Retinal pigment epithelial cell (primary cell): ENCODE measurements at regions not wholly inside any gene's neighbourhood (a gene's known extent, or its start where the extent isn't known, plus 50 kb on each side); places are given as distances from the start of the nearest gene placed in this dataset.
A peak's percentile ranks its signal among the peaks of the same experiment; 100 is the strongest.

Experiments
- DNase-seq: peaks from one replicate; pipeline ENCODE4 v3.0.0-alpha.2; 2010; ENCODE audit warnings: low read depth
- H3K4me3 ChIP-seq: 2 replicates; pipeline ENCODE4 v1.5.1; 2011; ENCODE audit warnings: mild to moderate bottlenecking, low read length, control low read depth, moderate library complexity
- TF ChIP-seq, protein P1 (sequence below): conservative IDR thresholded peaks from 2 replicates; pipeline ENCODE4 v1.5.1; 2011; ENCODE audit warnings: low read depth, low read length, control low read depth, inconsistent platforms

DNA sequence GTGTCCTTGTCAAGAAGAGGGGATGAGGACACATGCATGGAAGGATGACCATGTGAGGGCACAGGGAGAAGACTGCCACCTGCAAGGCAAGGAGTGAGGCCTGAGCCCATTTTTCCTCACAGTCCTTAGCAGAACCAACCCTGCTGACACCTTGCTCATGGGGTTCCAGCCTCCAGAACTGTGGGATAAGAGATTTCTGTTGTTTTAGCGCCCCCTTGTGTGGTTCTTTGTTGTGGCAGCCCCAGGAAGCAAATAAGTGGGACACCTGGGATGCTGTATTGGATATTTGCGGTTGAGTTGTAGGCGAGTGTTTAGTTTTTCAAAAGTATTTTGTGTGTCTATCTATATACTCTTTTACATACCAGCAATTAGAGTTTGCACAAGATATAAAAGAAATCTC lies 206.4 kb downstream of the NXNL2 start:
- DNase-seq = no peak
- no peak overlapping the region for H3K4me3 ChIP-seq
- TF ChIP-seq, protein P1, sequence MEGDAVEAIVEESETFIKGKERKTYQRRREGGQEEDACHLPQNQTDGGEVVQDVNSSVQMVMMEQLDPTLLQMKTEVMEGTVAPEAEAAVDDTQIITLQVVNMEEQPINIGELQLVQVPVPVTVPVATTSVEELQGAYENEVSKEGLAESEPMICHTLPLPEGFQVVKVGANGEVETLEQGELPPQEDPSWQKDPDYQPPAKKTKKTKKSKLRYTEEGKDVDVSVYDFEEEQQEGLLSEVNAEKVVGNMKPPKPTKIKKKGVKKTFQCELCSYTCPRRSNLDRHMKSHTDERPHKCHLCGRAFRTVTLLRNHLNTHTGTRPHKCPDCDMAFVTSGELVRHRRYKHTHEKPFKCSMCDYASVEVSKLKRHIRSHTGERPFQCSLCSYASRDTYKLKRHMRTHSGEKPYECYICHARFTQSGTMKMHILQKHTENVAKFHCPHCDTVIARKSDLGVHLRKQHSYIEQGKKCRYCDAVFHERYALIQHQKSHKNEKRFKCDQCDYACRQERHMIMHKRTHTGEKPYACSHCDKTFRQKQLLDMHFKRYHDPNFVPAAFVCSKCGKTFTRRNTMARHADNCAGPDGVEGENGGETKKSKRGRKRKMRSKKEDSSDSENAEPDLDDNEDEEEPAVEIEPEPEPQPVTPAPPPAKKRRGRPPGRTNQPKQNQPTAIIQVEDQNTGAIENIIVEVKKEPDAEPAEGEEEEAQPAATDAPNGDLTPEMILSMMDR = peak; percentile 41

DNA sequence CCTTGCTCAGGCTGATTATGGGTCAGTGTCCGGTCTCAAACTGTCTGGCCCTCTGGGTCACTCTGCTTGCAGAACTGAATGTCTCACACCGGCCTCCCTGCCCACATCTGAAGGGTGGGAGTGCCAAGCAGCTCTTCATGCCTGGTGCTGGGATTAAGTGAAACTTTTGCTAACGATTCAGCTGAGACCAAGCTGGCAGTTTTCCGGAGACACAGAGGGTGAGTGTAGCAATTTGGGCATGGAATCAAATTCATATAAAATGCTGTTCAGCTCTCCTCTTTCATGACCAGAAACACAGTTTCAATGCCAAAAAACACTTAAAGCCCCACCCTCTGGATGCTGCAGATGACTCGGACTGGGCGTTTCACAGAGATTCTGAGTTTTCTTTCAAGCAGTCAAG lies 207.5 kb downstream of the NXNL2 start:
- no peak overlapping the region for H3K4me3 ChIP-seq
- DNase-seq = no peak
- TF ChIP-seq, protein P1 = no peak

DNA sequence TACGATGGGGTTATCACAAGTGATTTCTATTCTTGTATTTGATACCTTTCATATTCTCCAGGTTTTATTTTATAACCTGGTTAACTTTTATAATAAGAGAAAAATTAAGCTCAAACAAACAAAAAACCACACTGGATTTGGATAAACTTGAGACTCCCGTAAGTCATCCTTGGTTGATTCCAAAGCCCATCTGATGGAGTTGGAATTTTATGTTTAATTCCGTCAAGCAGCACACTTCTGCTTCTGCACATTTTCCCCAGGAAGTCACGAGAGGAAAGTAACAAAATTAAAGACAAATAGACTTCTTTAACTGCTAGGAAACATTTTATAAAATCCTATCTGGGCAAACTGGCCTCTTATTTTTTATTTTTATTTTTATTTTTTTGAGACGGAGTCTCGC lies 207.9 kb downstream of the NXNL2 start:
- no peak overlapping the region for H3K4me3 ChIP-seq
- TF ChIP-seq, protein P1 = no peak
- DNase-seq = no peak

DNA sequence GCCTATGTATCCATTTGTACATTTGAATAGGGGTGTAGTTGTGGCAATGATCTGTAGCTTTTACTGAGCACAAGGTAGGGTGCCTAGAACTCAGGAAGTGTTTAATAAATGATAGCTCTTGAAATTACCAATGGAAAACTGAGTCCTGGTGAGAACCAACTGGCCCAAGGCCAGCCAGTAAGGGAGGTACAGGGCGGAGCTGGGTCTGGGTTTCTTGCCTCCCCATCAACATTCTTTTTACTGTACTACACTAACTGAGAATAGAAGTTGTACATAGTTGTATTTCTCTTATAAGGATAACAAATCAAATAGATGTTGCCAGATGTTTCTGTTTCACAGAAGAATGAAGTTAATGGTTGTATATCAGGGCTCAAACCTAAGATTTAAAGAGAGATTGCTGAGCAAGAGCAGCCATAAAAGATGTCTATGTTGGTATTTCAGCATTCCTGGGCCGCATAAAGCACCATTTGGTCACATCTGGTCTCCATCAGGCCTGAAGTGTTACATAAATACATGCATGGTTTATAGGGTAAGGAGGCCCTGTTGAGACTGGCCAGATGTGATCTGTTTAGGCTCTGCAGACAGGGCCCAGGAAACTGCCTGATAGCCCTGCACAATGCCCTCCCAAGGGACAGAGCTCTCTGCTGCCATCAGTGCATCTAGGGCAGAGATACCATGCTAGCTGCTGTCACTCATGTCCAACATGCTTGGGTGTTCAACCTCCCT lies 210.5 kb downstream of the NXNL2 start:
- no peak overlapping the region for H3K4me3 ChIP-seq
- TF ChIP-seq, protein P1 = no peak
- DNase-seq = no peak

DNA sequence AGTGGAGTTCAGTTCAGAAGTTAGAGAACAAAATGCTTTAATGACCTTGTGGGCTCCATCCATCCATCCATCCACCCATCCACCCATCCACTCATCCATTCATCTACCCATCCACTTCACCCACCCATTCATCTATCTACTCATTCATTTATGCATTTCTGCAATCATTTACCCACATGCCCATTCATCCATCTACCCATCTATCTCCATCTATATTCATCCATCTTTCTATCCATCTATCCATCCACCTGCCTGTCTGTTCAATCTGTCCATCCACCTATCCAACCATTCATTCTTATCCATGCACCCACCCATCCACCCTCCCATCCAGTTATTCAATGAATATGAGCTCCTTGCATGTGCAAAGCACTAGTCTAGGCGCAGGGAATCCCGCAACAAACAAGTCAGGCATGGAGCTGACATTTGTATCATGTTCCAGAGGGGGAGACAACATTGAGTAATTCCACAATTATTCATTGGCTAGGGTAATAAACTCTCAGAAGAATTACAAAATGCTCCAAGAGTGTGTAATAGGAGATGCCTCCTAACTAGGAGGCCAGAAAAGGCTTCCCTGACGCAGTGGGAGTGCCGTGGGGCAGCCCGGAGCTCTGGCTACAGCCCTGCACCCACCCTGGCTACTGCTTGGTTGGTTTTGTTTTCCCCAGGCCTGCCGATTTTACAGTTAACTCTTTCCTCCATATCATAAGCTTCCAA lies 211.2 kb downstream of the NXNL2 start:
- no peak overlapping the region for H3K4me3 ChIP-seq
- DNase-seq = no peak
- TF ChIP-seq, protein P1 = no peak

DNA sequence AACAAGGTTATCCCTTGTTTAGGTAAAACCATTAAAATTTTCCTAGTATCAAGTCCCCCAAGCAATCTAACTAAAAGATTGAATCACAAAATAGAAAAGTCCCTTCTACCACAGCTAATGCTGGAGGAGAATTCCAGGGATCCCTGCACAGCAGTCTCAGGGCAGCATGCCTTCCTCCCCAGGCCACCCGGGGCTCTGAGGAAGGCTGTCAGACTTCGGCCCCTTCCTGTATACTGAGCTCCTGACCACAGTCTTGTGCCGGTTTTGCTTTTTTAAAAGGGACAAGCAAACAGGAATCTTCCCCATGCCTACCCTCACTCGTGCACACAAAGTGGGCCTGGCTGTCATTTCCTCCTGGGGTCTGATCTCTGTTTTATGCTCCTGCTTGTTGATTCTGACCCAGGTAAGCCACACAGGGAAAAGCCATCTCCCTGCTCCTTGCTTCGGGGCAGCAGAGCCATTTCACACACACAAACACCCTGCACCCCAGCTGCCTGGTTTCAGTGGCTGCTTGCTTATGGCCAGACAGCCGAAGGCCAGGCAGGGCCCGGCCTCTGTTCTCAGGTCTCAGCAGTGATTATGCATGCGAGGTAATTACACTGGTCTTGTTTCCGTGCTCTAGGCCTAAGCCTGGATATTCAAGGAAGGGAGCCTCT lies 211.9 kb downstream of the NXNL2 start:
- no peak overlapping the region for H3K4me3 ChIP-seq
- DNase-seq = no peak
- TF ChIP-seq, protein P1 = no peak
